HFFc6 (cell line): ENCODE measurements at regions not wholly inside any gene's neighbourhood (a gene's known extent, or its start where the extent isn't known, plus 50 kb on each side); places are given as distances from the start of the nearest gene placed in this dataset.

Experiments
- DNase-seq: peaks from one replicate; pipeline ENCODE4 v3.0.0-alpha.2; 2018
- H3K27ac Mint-ChIP-seq: 2 replicates; pipeline ENCODE4 v1.8.0; 2020; ENCODE audit warnings: mild to moderate bottlenecking, mixed read lengths
- H3K27me3 Mint-ChIP-seq: 2 replicates; pipeline ENCODE4 v1.8.0; 2021; ENCODE audit warnings: mild to moderate bottlenecking, moderate library complexity, mixed read lengths; ENCODE audit not compliant: insufficient read depth
- H3K36me3 Mint-ChIP-seq: 2 replicates; pipeline ENCODE4 v1.8.0; 2021; ENCODE audit warnings: low read depth, mixed read lengths
- H3K4me1 Mint-ChIP-seq: 2 replicates; pipeline ENCODE4 v1.8.0; 2020; ENCODE audit warnings: low read depth, mixed read lengths
- H3K4me3 Mint-ChIP-seq: 2 replicates; pipeline ENCODE4 v1.8.0; 2020; ENCODE audit warnings: mild to moderate bottlenecking, moderate library complexity, mixed read lengths
- H3K9me3 Mint-ChIP-seq: 2 replicates; pipeline ENCODE4 v1.8.0; 2020; ENCODE audit warnings: mild to moderate bottlenecking, mixed read lengths
- CTCF ChIP-seq: fragments of 200-600 bp; sonication (generic); IDR thresholded peaks from 2 replicates; pipeline ENCODE4 v1.5.0; 2021; ENCODE audit warnings: antibody characterized with exemption, mild to moderate bottlenecking

GRCh38 chr10:44813201-44813600 is 97.9 kb upstream of the TMEM72 start:
- no peaks in the 10 kb centered on the region for H3K9me3 Mint-ChIP-seq
- H3K4me3 Mint-ChIP-seq, result no peak overlapping the region
- H3K27me3 Mint-ChIP-seq, result no peaks in the 10 kb centered on the region
- no peak for DNase-seq
- TF ChIP-seq CTCF, result no peak
- H3K4me1 Mint-ChIP-seq, result peaks cover 8% of the 10 kb centered on the region
- H3K27ac Mint-ChIP-seq, result no peak overlapping the region
- peaks cover 4% of the 10 kb centered on the region; the same call in 1 of the 2 replicates for H3K36me3 Mint-ChIP-seq

- no peak for TF ChIP-seq CTCF
- no peak for DNase-seq
- Mint-ChIP-seq H3K4me1 (peaks cover 4% of the 10 kb centered on the region; the same call in 1 of the 2 replicates), H3K4me3 (no peak overlapping the region), H3K36me3 (peaks cover 4% of the 10 kb centered on the region; the same call in 1 of the 2 replicates), H3K27me3 (no peaks in the 10 kb centered on the region), H3K9me3 (no peaks in the 10 kb centered on the region), H3K27ac (no peak overlapping the region)
These were observed 96.2 kb upstream of the TMEM72 start for GRCh38 chr10:44814929-44815328.

GRCh38 chr10:44818041-44818649 is 93.0 kb upstream of the TMEM72 start:
- Mint-ChIP-seq H3K27me3 (no peaks in the 10 kb centered on the region), H3K9me3 (no peaks in the 10 kb centered on the region), H3K27ac (no peak overlapping the region), H3K4me1 (peaks cover 4% of the 10 kb centered on the region; the same call in 1 of the 2 replicates), H3K4me3 (no peak overlapping the region), H3K36me3 (peaks cover 4% of the 10 kb centered on the region; the same call in 1 of the 2 replicates)
- no peak for TF ChIP-seq CTCF
- DNase-seq, result no peak

- Mint-ChIP-seq H3K36me3 (peaks cover 1% of the 10 kb centered on the region; the same call in 1 of the 2 replicates), H3K9me3 (no peaks in the 10 kb centered on the region), H3K4me1 (peaks cover 4% of the 10 kb centered on the region; the same call in 1 of the 2 replicates), H3K27me3 (no peaks in the 10 kb centered on the region), H3K27ac (no peak overlapping the region), H3K4me3 (no peak overlapping the region)
- DNase-seq, result no peak
- TF ChIP-seq CTCF, result no peak
These were observed 92.4 kb upstream of the TMEM72 start for GRCh38 chr10:44818701-44819127.

- H3K27me3 Mint-ChIP-seq, result no peaks in the 10 kb centered on the region
- peaks cover 12% of the 10 kb centered on the region for H3K4me1 Mint-ChIP-seq
- no peaks in the 10 kb centered on the region for H3K36me3 Mint-ChIP-seq
- H3K27ac Mint-ChIP-seq, result no peak overlapping the region
- no peak overlapping the region for H3K4me3 Mint-ChIP-seq
- no peak for TF ChIP-seq CTCF
- no peak for DNase-seq
- no peaks in the 10 kb centered on the region for H3K9me3 Mint-ChIP-seq
These were observed 91.0 kb upstream of the TMEM72 start for GRCh38 chr10:44820094-44820493.
